IPS-18a (cell line): ENCODE measurements at regions not wholly inside any gene's neighbourhood (a gene's known extent, or its start where the extent isn't known, plus 50 kb on each side); places are given as distances from the start of the nearest gene placed in this dataset.

Source experiments
- H3K27ac ChIP-seq: one replicate; pipeline ENCODE4 v1.5.1; 2013; ENCODE audit warnings: low read length
- H3K27me3 ChIP-seq: one replicate; pipeline ENCODE4 v1.6.1; 2013; ENCODE audit warnings: mild to moderate bottlenecking, low read length; ENCODE audit not compliant: control insufficient read depth, insufficient read depth
- H3K36me3 ChIP-seq: one replicate; pipeline ENCODE4 v1.6.1; 2013; ENCODE audit warnings: low read depth, low read length; ENCODE audit not compliant: control insufficient read depth
- H3K4me1 ChIP-seq: one replicate; pipeline ENCODE4 v1.6.1; 2013; ENCODE audit warnings: low read depth, low read length; ENCODE audit not compliant: control insufficient read depth
- H3K4me3 ChIP-seq: one replicate; pipeline ENCODE4 v1.5.1; 2013; ENCODE audit warnings: low read length
- H3K9ac ChIP-seq: one replicate; pipeline ENCODE4 v1.6.1; 2013; ENCODE audit warnings: mild to moderate bottlenecking, low read length, moderate library complexity
- H3K9me3 ChIP-seq: one replicate; pipeline ENCODE4 v1.6.1; 2013; ENCODE audit warnings: low read depth, low read length; ENCODE audit not compliant: control insufficient read depth

- Histone ChIP-seq H3K4me1 (peaks cover 7% of the 10 kb centered on the region), H3K27me3 (no peaks in the 10 kb centered on the region), H3K4me3 (no peak overlapping the region), H3K9me3 (no peaks in the 10 kb centered on the region), H3K9ac (no peak overlapping the region), H3K27ac (no peak overlapping the region), H3K36me3 (no peaks in the 10 kb centered on the region)
These were observed 50.9 kb downstream of the DISP1 start for GRCh38 chr1:222865718-222866117.

DNA sequence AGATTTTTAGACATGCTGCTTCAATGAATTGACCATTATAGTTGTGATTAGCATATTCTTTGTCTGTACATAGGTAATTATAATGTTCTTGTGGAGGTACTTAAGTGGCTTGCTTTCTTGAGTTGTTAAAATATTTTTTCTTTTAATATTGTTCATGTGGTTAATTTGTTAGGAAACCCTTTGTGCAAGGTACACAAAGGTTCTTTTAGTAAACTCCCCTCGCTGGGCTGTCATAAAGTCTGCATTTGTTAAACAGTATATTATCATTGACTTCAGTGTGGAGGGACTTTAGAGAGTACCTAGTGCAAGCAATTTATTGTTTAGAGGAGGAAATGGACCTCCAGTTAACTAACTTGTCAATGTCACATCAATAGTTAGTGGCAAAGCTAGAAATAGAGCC is 52.5 kb downstream of the DISP1 start:
- H3K36me3 ChIP-seq = no peaks in the 10 kb centered on the region
- H3K9me3 ChIP-seq = no peaks in the 10 kb centered on the region
- H3K4me1 ChIP-seq = peaks cover 7% of the 10 kb centered on the region
- H3K9ac ChIP-seq = no peak overlapping the region
- H3K4me3 ChIP-seq = no peak overlapping the region
- no peak overlapping the region for H3K27ac ChIP-seq
- no peaks in the 10 kb centered on the region for H3K27me3 ChIP-seq

- Histone ChIP-seq H3K36me3 (no peaks in the 10 kb centered on the region), H3K4me3 (no peak overlapping the region), H3K9me3 (no peaks in the 10 kb centered on the region), H3K27ac (no peak overlapping the region), H3K4me1 (no peaks in the 10 kb centered on the region), H3K27me3 (no peaks in the 10 kb centered on the region), H3K9ac (no peak overlapping the region)
These were observed 61.3 kb downstream of the DISP1 start for GRCh38 chr1:222876182-222876581.

DNA sequence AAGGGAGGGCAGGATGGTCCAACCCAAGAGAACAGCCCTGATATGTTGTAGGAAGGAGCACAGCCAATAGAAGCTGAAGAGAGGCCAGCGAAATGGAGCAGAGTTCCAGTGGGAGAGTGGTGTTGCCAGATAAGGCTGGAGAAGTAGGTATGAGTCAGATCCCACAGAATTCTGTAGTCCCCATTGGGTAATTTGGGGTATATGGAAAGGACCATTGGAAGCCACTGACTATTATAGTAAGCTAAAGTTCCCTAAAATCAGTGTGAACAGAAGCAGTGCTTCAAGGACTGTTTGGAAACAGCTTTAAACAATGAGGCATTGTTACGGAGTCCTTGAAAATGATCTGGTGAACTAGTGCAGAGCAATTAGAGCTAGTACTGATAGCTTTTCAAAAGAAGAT is 63.0 kb downstream of the DISP1 start:
- H3K4me3 ChIP-seq = no peak overlapping the region
- no peak overlapping the region for H3K9ac ChIP-seq
- H3K4me1 ChIP-seq = no peaks in the 10 kb centered on the region

GRCh38 chr1:222880587-222880986 is 65.7 kb downstream of the DISP1 start:
- Histone ChIP-seq H3K4me1 (no peaks in the 10 kb centered on the region), H3K36me3 (no peaks in the 10 kb centered on the region), H3K9me3 (no peaks in the 10 kb centered on the region), H3K27me3 (no peaks in the 10 kb centered on the region), H3K27ac (no peak overlapping the region), H3K4me3 (no peak overlapping the region), H3K9ac (no peak overlapping the region)

More for the DNA sequence above, 63.0 kb downstream of the DISP1 start:
- H3K27me3 ChIP-seq = no peaks in the 10 kb centered on the region
- no peaks in the 10 kb centered on the region for H3K36me3 ChIP-seq
- H3K9me3 ChIP-seq = no peaks in the 10 kb centered on the region
- no peak overlapping the region for H3K27ac ChIP-seq

DNA sequence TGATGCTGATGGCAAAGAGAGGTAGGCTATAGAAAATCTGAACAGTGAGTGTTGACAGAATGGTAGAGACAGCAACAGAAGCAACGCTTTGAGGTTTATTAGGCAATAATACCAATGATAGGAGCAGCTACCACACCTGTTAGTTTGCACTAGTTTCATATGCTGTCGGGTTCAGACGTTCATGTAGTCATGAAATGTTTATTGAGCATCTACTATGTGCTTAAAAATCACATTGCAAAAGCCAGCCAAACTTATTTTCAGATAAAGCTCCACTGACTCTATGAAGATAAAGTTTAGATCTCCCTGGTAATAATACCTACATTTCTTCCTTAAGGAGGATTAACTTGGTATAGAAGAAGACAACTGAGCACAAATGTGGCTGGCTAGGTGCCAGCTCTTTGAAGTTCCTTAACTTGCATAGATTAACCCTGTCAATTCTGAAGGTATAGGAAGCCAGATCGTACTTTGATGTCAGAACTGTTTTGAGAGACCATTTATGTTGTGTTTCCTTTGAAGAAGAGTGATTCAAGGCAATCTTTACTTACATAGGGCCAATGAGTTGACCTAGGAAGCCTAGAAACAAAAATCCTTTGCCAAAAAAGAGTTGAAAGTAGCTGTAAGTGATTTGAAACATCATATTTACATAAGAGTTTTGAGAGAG is 71.5 kb downstream of the DISP1 start:
- no peaks in the 10 kb centered on the region for H3K27me3 ChIP-seq
- no peaks in the 10 kb centered on the region for H3K4me1 ChIP-seq
- no peak overlapping the region for H3K27ac ChIP-seq
- H3K9ac ChIP-seq = no peak overlapping the region
- no peaks in the 10 kb centered on the region for H3K9me3 ChIP-seq
- H3K4me3 ChIP-seq = no peak overlapping the region
- H3K36me3 ChIP-seq = no peaks in the 10 kb centered on the region

DNA sequence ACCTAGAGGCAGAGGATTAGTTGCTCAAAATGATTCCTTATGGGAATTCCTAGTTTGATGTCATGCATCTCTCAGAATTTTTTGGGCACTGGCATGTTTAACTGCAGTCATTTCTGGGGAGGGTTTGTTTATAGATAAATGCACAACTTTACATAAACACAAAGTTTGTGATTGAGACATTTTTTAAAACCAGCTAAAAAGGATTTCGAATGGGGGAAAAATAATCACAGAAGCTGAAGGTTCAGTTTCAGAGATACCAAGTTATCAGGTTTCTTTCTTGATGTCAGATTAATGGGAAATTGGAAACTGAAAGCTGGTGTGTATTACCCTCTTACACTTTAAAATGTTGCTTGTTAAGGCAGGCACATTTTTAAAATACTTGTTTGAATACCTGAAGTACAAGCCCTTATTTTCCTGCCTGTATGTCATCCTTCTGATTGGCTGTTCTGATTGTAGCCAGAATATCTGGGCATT is 72.1 kb downstream of the DISP1 start:
- H3K4me1 ChIP-seq = no peaks in the 10 kb centered on the region
- H3K27me3 ChIP-seq = no peaks in the 10 kb centered on the region
- no peaks in the 10 kb centered on the region for H3K36me3 ChIP-seq
- H3K27ac ChIP-seq = no peak overlapping the region
- no peaks in the 10 kb centered on the region for H3K9me3 ChIP-seq
- H3K4me3 ChIP-seq = no peak overlapping the region
- H3K9ac ChIP-seq = no peak overlapping the region

- no peak overlapping the region for H3K9ac ChIP-seq
- no peak overlapping the region for H3K4me3 ChIP-seq
- H3K9me3 ChIP-seq = no peaks in the 10 kb centered on the region
- no peaks in the 10 kb centered on the region for H3K36me3 ChIP-seq
- no peaks in the 10 kb centered on the region for H3K4me1 ChIP-seq
- no peaks in the 10 kb centered on the region for H3K27me3 ChIP-seq
- no peak overlapping the region for H3K27ac ChIP-seq
These were observed 74.6 kb downstream of the DISP1 start for GRCh38 chr1:222889440-222889839.

DNA sequence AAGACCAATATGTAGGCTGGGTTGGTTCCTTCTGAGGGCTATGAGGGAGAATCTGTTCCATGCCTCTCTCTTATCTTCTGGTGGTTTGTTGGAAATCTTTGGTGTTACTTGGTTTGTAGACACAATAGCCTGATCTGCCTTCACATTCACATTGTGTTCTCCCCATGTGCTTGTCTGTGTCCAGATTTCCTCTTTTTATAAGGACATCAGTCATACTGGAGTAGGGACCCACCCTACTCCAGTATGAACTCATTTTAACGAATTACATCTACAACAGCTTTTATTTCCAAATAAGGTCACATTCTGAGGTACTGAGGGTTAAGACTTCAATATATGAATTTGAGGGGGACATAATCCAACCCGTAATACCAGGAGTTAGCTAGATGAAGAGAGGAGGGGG is 75.9 kb downstream of the DISP1 start:
- Histone ChIP-seq H3K4me3 (no peak overlapping the region), H3K4me1 (no peaks in the 10 kb centered on the region), H3K36me3 (no peaks in the 10 kb centered on the region), H3K9ac (no peak overlapping the region), H3K9me3 (no peaks in the 10 kb centered on the region), H3K27me3 (no peaks in the 10 kb centered on the region), H3K27ac (no peak overlapping the region)

DNA sequence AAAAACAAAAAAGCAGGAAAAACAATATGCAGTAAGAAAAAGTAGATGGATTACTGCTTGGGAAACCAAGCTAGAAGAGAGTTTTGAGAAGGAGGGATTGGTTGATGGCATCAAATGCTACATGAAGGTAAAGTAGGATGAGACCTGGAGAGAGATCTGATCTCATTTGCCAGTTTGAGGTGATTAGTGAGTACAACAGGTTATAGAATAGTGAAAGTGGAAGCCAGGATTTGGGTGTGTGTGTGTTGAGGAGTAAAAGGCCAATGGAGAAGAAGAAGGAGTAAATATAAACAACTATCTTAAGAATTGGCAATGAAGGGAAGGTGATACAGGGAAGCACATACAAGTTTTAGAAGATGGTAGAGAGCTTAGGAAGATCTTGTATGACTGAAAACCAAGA is 76.7 kb downstream of the DISP1 start:
- Histone ChIP-seq H3K9ac (no peak overlapping the region), H3K4me1 (no peaks in the 10 kb centered on the region), H3K36me3 (no peaks in the 10 kb centered on the region), H3K9me3 (no peaks in the 10 kb centered on the region), H3K27ac (no peak overlapping the region), H3K27me3 (no peaks in the 10 kb centered on the region), H3K4me3 (no peak overlapping the region)

DNA sequence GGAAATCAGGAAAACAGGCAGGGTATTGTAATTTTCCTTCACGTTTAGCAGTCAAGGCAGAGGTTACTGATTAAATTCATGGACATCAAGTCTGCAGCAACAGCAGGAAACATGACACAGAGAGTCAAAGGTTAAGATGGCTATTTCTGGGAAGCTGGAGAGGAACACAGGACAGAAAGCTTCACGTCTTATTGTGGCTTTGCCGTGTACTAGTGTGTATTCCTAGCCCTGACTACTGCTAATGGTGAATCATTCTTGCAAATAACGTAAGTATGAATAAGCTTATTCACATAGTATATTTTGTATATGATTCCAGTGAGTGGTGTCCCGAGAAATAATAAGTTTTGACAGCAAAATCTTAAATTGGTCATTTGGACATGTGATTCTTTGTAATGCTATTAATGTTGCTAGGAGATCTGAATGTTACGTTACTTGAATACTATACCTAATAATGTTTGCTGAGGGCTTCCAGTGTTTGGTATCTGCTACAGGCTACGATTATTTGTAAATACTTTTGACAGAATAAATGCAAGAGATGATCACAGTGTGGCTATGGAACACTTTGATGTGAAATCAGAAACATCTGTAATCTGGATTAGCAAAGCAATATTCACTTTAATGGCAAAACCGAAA is 77.4 kb downstream of the DISP1 start:
- Histone ChIP-seq H3K27me3 (no peaks in the 10 kb centered on the region), H3K9me3 (no peaks in the 10 kb centered on the region), H3K9ac (no peak overlapping the region), H3K4me3 (no peak overlapping the region), H3K27ac (no peak overlapping the region), H3K36me3 (no peaks in the 10 kb centered on the region), H3K4me1 (no peaks in the 10 kb centered on the region)

DNA sequence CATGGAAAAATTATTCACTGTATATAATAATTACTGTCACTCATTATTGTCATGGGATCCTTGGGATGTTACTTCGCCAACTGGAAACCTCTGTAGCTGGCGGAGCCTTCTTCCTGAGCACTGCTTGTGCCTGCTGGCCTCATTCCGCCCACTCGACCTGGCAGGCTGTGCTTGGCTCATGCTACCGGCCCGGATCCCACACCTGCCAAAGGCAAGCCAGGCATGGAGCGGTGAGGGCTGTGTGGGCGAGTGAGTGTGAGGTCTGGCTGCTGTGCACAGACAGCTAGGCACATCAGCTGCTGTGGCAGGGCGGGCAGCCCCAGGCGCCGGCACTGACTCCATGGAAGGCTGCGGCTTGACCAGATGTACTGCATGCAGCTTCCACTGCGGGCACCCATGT is 78.4 kb downstream of the DISP1 start:
- no peaks in the 10 kb centered on the region for H3K9me3 ChIP-seq
- no peaks in the 10 kb centered on the region for H3K36me3 ChIP-seq
- H3K9ac ChIP-seq = no peak overlapping the region
- H3K27ac ChIP-seq = no peak overlapping the region
- H3K4me3 ChIP-seq = no peak overlapping the region
- H3K4me1 ChIP-seq = no peaks in the 10 kb centered on the region
- no peaks in the 10 kb centered on the region for H3K27me3 ChIP-seq
